GM19239 (cell line): ENCODE measurements at regions not wholly inside any gene's neighbourhood (a gene's known extent, or its start where the extent isn't known, plus 50 kb on each side); places are given as distances from the start of the nearest gene placed in this dataset.
A peak's percentile ranks its signal among the peaks of the same experiment; 100 is the strongest.

Experiments
- DNase-seq: peaks from one replicate; pipeline ENCODE4 v3.0.0; 2011; ENCODE audit warnings: low spot score; ENCODE audit not compliant: insufficient read length
- FAIRE-seq: peaks from 2 replicates; lab custom pipeline; 2011; peaks lifted over from hg19 to GRCh38; lab: Jason Lieb, UNC

DNA sequence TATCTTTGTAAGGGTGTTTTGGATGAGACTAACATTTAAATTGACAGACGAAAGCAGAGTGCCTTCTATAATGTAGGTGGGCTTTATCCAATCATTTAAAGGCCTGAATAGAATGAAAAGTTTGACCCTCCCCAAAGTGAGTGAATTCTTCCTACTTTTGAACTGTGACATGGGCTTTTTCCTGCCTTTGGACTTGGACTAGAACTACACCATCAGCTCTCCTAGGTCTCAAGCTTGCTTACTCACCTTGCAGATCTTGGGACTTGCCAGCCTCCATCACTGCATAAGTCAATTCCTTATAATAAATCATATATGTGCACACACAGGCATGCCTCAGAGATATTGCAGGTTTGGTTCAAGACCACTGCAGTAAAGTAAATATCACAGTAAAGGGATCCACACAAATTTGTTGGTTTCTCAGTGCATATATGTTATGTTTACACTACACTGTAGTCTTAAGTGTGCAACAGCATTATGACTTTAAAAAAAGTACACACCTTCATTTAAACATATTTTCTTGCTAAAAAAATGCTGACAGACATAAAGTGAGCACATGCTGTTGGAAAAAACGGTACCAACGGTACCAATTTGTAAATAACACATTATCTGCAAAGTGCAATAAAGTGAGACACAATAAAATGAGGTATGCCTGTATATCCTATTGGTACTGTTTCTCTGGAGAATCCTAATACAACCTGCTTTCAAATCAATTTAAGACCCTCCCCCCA, 51.6 kb upstream of the ATF3 start:
- FAIRE-seq = no peak

GRCh38 chr1:212557739-212558692, 50.5 kb upstream of the ATF3 start:
- DNase-seq (peak; percentile 26), FAIRE-seq (peak; percentile 71)

More for the DNA sequence above, 51.6 kb upstream of the ATF3 start:
- DNase-seq = no peak

- FAIRE-seq (peak; percentile 99), DNase-seq (peak; percentile 86)
These were observed 49.7 kb upstream of the ATF3 start for GRCh38 chr1:212558693-212559480.
